ENCODE measurements at regions not wholly inside any gene's neighbourhood (a gene's known extent, or its start where the extent isn't known, plus 50 kb on each side); places are given as distances from the start of the nearest gene placed in this dataset.

GRCh38 chr18:64668461-64668962 is 519.6 kb upstream of the LINC00305 start:
- H3K4me3 ChIP-seq (ENCODE audit: low read depth, low read length) = no peak overlapping the region
- TF ChIP-seq, protein P1, sequence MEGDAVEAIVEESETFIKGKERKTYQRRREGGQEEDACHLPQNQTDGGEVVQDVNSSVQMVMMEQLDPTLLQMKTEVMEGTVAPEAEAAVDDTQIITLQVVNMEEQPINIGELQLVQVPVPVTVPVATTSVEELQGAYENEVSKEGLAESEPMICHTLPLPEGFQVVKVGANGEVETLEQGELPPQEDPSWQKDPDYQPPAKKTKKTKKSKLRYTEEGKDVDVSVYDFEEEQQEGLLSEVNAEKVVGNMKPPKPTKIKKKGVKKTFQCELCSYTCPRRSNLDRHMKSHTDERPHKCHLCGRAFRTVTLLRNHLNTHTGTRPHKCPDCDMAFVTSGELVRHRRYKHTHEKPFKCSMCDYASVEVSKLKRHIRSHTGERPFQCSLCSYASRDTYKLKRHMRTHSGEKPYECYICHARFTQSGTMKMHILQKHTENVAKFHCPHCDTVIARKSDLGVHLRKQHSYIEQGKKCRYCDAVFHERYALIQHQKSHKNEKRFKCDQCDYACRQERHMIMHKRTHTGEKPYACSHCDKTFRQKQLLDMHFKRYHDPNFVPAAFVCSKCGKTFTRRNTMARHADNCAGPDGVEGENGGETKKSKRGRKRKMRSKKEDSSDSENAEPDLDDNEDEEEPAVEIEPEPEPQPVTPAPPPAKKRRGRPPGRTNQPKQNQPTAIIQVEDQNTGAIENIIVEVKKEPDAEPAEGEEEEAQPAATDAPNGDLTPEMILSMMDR (IDR thresholded peaks at IDR 0.05; ENCODE audit: low read depth, low read length, missing control alignments) = no peak
- in situ Hi-C loops (cut with HindIII; ENCODE audit: low pct_ligation_motif_present, low sequenced_read_pairs) = no loop called here
- no peaks in the 10 kb centered on the region for H3K36me3 ChIP-seq (replicated peaks)
- no peak overlapping the region for H3K27ac ChIP-seq
- DNase-seq = no peak
- no peaks in the 10 kb centered on the region for H3K27me3 ChIP-seq (replicated peaks)

DNA sequence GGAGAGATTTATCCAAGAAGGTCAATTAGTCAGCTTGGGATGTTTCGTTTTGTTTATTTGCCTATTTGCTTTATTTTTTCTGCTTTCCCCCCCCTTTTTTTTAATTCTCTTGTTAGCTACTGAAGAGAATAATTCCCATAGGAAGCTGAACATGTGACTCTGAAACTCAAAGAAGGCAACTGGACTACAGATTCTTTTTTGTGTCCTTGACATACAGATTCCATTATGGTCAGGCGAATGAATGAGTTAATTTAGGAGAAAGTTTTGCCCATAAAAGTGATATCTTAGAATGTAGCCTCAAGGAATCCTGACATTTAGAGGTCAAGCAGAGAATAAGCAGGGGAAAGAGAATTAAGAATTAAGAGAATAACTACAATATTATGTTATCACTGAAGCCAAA is 514.2 kb upstream of the LINC00305 start:
- no peak overlapping the region for H3K4me3 ChIP-seq (ENCODE audit: low read depth, low read length)
- in situ Hi-C loops (cut with HindIII; ENCODE audit: low pct_ligation_motif_present, low sequenced_read_pairs) = no loop called here
- no peak overlapping the region for H3K27ac ChIP-seq

GRCh38 chr18:64659196-64659595 is 510.3 kb upstream of the LINC00305 start:
- TF ChIP-seq, protein P1 (IDR thresholded peaks at IDR 0.05; ENCODE audit: low read depth, low read length, missing control alignments) = no peak
- no peaks in the 10 kb centered on the region for H3K36me3 ChIP-seq (replicated peaks)
- H3K27ac ChIP-seq = no peak overlapping the region
- in situ Hi-C loops (cut with HindIII; ENCODE audit: low pct_ligation_motif_present, low sequenced_read_pairs) = no loop called here
- no peaks in the 10 kb centered on the region for H3K27me3 ChIP-seq (replicated peaks)
- no peak for DNase-seq
- no peak overlapping the region for H3K4me3 ChIP-seq (ENCODE audit: low read depth, low read length)

More for the DNA sequence above, 514.2 kb upstream of the LINC00305 start:
- no peak for DNase-seq
- TF ChIP-seq, protein P1 (IDR thresholded peaks at IDR 0.05; ENCODE audit: low read depth, low read length, missing control alignments) = no peak
- H3K36me3 ChIP-seq (replicated peaks) = no peaks in the 10 kb centered on the region
- H3K27me3 ChIP-seq (replicated peaks) = no peaks in the 10 kb centered on the region

GRCh38 chr18:64653068-64653467 is 504.2 kb upstream of the LINC00305 start:
- Histone ChIP-seq H3K36me3 (replicated peaks) (no peaks in the 10 kb centered on the region), H3K4me3 (ENCODE audit: low read depth, low read length) (no peak overlapping the region), H3K27ac (no peak overlapping the region), H3K27me3 (replicated peaks) (no peaks in the 10 kb centered on the region)
- DNase-seq = no peak
- in situ Hi-C loops (cut with HindIII; ENCODE audit: low pct_ligation_motif_present, low sequenced_read_pairs) = no loop called here
- TF ChIP-seq, protein P1 (IDR thresholded peaks at IDR 0.05; ENCODE audit: low read depth, low read length, missing control alignments) = no peak

- Histone ChIP-seq H3K36me3 (replicated peaks) (no peaks in the 10 kb centered on the region), H3K27me3 (replicated peaks) (no peaks in the 10 kb centered on the region), H3K4me3 (ENCODE audit: low read depth, low read length) (no peak overlapping the region), H3K27ac (no peak overlapping the region)
- no peak for DNase-seq
- in situ Hi-C loops (cut with HindIII; ENCODE audit: low pct_ligation_motif_present, low sequenced_read_pairs) = no loop called here
- TF ChIP-seq, protein P1 (IDR thresholded peaks at IDR 0.05; ENCODE audit: low read depth, low read length, missing control alignments) = no peak
These were observed 501.2 kb upstream of the LINC00305 start for GRCh38 chr18:64650068-64650467.

DNA sequence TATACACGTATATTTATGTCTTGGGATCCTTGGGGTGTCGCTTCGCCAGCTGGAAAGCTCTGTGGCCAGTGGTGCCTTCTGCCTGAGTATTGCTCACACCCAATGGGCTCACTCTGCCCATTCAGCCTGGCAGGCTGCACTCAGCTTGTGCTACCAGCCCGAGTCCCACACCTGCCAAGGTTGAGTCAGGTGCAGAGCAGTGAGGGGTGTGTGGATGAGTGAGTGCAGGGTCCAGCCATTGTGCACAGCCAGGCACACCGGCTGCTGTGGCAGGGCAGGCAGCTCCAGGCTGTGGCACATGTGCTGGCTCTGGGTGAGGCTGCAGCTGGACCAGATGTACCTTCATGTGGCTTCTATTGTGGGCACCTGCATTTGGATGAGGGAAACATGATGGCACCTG is 496.9 kb upstream of the LINC00305 start:
- in situ Hi-C loops (cut with HindIII; ENCODE audit: low pct_ligation_motif_present, low sequenced_read_pairs) = no loop called here

More for the DNA sequence above, 496.9 kb upstream of the LINC00305 start:
- H3K27ac ChIP-seq = no peak overlapping the region
- H3K4me3 ChIP-seq (ENCODE audit: low read depth, low read length) = no peak overlapping the region
- no peaks in the 10 kb centered on the region for H3K27me3 ChIP-seq (replicated peaks)
- H3K36me3 ChIP-seq (replicated peaks) = no peaks in the 10 kb centered on the region
- DNase-seq = no peak
- TF ChIP-seq, protein P1 (IDR thresholded peaks at IDR 0.05; ENCODE audit: low read depth, low read length, missing control alignments) = no peak

All from brain microvascular endothelial cell (primary cell).